ENCODE measurements at regions not wholly inside any gene's neighbourhood (a gene's known extent, or its start where the extent isn't known, plus 50 kb on each side); places are given as distances from the start of the nearest gene placed in this dataset.

DNA sequence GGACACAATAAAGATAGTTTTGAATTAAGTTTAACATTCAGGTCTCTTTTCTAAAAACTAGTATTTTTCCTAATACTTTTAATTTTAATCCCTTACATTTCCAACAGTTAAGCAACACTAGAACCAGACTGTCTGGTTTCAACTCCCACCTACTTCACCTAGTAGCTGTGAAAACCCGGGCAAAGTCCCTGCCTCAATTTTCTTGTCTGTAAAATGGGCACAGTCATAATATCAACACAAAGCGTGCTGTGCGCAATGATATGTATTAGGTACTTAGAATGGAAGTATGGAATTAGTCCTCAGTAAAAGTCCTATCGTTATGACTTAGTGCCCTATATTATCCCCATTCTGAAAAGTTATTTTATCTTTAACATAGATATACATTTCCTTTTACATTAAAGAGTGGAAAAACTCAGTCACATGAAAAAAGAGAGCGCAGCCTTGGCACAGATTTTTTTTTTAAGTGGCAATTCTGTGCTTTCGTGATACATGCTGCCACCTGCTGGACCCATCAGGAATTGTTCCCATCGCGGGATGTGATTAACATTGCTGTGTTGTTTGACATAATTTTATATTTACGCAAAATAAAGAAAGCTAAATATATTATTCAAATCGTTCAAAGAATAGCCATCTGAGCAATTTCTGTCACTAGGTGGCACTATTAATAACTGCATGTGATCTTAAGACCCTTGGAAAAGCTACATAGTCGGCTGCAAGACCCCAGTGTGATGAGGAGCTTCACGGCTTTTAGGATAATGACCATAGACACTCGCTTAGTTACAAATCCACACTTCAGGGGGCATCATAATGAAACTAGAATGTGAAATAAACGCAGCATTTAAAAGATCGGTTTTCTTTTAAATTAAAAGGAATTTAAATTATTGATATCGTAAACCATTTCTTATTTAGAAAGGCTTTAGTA lies 59.9 kb downstream of the LIG4 start:
- CTCF ChIA-PET: interaction anchor here (0.6 to 1.7 kb wide), 16 partner anchors 8 to 952 kb away, joined by 3 to 14 read pairs (median 5); no protein-coding TSS in a partner anchor
- Histone ChIP-seq H3K9ac (ENCODE audit: low read length) (no peak overlapping the region), H2AFZ (ENCODE audit: low read depth, low read length, poor library complexity, severe bottlenecking) (peak overlapping the region; percentile 30)

More for the DNA sequence above, 59.9 kb downstream of the LIG4 start:
- Histone ChIP-seq H3K4me1 (ENCODE audit: control insufficient read depth in 1 of 2, insufficient read depth in 2 of 2, low read length in 2 of 2) (no peaks in the 10 kb centered on the region), H3K9me3 (ENCODE audit: control insufficient read depth in 1 of 2, insufficient read depth in 1 of 2, low read depth in 1 of 2, low read length in 2 of 2) (no peaks in the 10 kb centered on the region), H3K4me2 (ENCODE audit: low read length) (no peak overlapping the region; the same call in 1 of the 2 replicates), H3K9me2 (ENCODE audit: insufficient read depth) (no peaks in the 10 kb centered on the region), H3K27me3 (ENCODE audit: insufficient read depth, low read length) (no peaks in the 10 kb centered on the region), H3K36me3 (ENCODE audit: control insufficient read depth in 1 of 2, insufficient read depth in 2 of 2, low read length in 2 of 2) (no peaks in the 10 kb centered on the region), H3K79me2 (ENCODE audit: insufficient read depth, low read length) (no peaks in the 10 kb centered on the region), H3K27ac (ENCODE audit: low read depth, low read length) (no peak overlapping the region), H3K4me3 (replicated peaks in 1 of 2; ENCODE audit: low read depth in 1 of 2, low read length in 2 of 2) (no peak overlapping the region), H4K20me1 (ENCODE audit: insufficient read depth) (no peaks in the 10 kb centered on the region)
- BruUV-seq (replicated peaks): no TSS peak
- ChIA-PET RAD21 (ENCODE audit: low non-redundant PET in 1 of 2, low total read pairs in 2 of 2, uncharacterized antibody in 2 of 2, unreplicated experiment in 2 of 2) (interaction anchor here in 1 of 2 experiments (0.6 kb wide), 1 partner anchor 125 kb away, joined by 4 read pairs; no protein-coding TSS in a partner anchor), POLR2A (no interaction called here)
- DNase-seq (ENCODE audit: low read depth, low spot score) (peak; percentile 38), ATAC-seq (peak; percentile 68)
- TF ChIP-seq CTCF (IDR thresholded peaks at IDR 0.05 in 2 of 3, conservative IDR thresholded peaks at IDR 0.05 in 1 of 3; ENCODE audit: borderline replicate concordance in 1 of 3, insufficient read depth in 1 of 3, low read depth in 2 of 3, low read length in 2 of 3) (peak; percentile 43 to 89 (median 71); a peak in 5 of 6 replicates), CBX3 (IDR thresholded peaks at IDR 0.05; ENCODE audit: low read depth) (0 out of 2 replicates have a peak, but pooled peaks have one; percentile 13), SIN3A (IDR thresholded peaks at IDR 0.05; ENCODE audit: low read depth) (no peak), POLR2AphosphoS5 (IDR thresholded peaks at IDR 0.05; ENCODE audit: low read depth, low read length) (no peak), ATF3 (IDR thresholded peaks at IDR 0.05) (no peak), REST (IDR thresholded peaks at IDR 0.05; ENCODE audit: low read depth) (no peak), RAD21 (IDR thresholded peaks at IDR 0.05; ENCODE audit: low read depth) (peak; percentile 59)
- intact Hi-C loops (cut with micrococcal nuclease): loop anchor here (1.0 kb wide), 2 partner anchors 944 to 950 kb away; no protein-coding TSS in a partner anchor
